HG03025 (cell line): ENCODE measurements at regions not wholly inside any gene's neighbourhood (a gene's known extent, or its start where the extent isn't known, plus 50 kb on each side); places are given as distances from the start of the nearest gene placed in this dataset.

ENCODE experiments used
- ATAC-seq: cut with Tn5 transposase; IDR thresholded peaks from one replicate; pipeline ENCODE4 v1.9.1; 2021; ENCODE audit warnings: mild to moderate bottlenecking, moderate library complexity; ENCODE audit not compliant: unreplicated experiment, low FRiP score

- ATAC-seq, result no peak
Measured at GRCh38 chr1:59104191-59104760, 192.6 kb upstream of the FGGY start.

DNA sequence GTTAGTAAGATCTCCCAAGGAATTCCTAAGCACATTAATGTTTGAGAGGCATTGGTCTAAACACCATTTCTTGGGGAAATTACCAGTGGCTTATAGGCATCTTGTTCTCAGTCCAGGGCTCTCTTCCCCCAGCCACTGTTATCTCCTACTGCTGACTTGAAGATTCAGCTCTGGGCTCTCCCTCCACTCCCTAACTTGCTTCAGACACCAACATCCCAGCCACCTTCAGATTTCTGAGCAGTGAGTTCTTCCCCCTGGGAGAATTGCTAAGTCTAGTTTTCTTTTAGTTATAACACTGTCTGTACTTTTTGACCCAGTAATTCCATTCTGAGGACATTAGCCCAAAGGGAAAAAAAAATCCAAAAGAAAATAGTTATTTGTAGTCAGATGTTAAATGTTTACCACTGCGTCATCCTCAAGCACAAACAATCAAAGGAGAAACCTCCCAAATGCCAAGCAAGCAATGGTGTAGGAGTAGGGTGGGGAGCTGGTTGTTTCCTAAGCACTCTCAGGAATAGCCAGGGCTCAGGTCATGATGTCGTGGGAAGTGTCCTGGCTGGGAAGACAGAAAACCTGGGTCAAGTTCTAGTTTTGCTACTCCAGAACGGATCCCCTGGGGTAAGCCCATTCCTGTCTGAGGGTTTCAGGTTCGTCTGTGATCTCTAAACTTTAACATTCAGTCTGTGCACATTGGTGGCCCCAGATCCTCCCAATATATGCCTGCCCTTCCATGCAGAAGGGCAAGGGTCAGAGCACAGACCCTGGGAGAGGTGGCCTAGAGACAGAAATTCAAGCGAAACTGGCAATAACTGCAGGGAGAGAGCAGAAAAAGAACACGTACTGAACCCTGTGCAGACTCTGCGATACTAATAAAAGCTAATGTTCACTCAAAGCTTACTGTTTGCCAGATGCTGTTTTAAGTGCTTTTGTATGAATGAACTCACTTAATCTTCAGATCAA, 191.1 kb upstream of the FGGY start:
- ATAC-seq, result no peak

- no peak for ATAC-seq
Measured at GRCh38 chr1:59107516-59107915, 189.4 kb upstream of the FGGY start.

DNA sequence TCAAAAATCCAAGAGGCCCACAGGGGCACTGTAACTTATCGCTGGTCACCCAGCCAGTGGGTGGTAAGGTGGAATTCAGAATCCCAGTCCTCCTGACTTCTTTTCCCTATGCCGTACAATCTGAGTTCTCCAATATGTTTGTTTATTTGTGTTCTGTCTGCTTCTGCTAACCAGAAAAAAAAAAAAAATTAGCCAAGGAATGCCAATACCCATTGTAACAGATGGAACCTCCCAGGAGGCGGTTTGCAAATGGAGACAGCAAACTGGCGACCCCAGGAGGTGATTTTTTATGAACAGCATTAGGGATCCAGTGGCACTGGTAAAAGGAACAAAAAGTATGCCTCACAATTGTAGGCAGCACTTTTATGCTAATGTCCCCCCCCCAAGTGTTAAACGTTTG, 189.0 kb upstream of the FGGY start:
- no peak for ATAC-seq

- ATAC-seq, result no peak
Measured at GRCh38 chr1:59108481-59109317, 188.2 kb upstream of the FGGY start.

GRCh38 chr1:59110271-59110670, 186.6 kb upstream of the FGGY start:
- no peak for ATAC-seq

GRCh38 chr1:59113876-59114457, 182.9 kb upstream of the FGGY start:
- ATAC-seq, result no peak

DNA sequence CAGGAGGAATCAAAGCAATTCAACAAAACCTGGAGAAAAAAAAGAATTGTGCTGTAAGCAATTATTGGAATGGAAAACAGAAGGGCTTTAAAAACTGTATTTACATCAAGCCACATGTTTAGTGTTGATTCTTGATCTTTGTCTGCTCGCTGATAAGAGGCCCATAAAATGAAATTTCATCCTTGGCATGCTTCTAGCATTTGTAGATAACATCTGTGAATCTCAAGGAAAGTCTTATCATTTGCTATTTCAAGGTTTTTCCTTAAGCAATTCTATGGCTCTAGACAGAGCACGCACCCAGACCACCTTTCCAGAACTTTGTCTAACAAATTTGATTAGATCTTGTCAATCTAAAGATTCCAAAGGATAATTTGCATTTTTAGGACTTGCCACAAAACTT, 181.0 kb upstream of the FGGY start:
- ATAC-seq, result no peak

DNA sequence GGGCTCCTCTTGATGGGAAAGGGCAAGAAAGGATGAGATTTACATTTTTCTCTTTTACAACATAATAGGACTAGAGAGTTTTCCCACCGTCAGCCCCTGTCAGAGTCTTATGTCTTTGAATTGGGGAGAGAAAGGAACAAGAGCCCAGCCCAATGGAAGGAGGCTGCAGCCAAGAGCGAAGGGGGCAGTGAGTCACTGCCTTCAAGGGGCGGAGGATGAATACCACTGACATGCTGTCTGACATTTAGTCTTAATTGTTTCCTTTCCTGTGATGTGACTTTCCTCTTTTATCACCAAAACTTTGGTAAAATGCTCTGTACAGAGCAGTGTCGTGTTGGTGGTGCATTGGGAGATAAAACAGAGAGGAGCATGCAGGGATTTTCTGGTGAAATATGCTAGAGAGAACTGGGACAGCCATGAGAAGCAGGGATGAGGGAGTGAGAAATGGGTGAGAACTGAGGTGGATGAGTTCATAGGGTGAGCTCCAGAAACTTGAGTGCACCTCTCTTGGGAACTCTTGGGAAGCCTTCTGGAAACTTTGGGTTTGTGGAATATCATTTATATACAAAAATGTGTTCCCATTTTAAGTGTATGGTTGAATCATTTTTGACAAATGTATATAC, 179.9 kb upstream of the FGGY start:
- ATAC-seq, result no peak

- no peak for ATAC-seq
Measured at GRCh38 chr1:59122527-59122926, 174.4 kb upstream of the FGGY start.

DNA sequence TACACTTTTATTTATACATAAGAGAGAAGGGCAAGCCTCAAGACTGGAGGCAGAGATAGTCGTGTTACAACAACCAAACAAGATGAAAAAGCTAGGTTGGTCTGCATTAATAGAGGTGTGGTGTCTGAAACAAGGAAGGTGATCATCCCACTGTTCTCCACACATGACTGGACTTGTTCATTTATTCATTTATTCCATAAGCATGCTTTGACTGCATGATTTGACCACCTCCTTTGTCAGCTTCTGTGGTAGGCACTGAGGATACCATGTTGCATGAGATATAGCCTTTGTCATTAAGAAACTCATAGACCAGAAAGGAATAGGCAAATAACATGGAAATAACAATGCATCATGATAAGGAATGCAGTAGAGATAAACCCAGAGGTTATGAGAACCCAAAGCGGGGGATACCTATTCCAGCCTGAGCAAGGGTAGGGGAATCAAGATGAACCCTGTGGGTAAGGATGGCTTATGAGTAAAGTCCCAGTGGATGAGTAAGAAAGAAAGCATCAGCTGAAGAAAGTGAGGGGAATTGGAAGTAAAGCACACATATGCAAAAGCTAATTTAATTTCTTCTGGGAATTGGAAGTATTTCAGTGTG, 173.7 kb upstream of the FGGY start:
- no peak for ATAC-seq

DNA sequence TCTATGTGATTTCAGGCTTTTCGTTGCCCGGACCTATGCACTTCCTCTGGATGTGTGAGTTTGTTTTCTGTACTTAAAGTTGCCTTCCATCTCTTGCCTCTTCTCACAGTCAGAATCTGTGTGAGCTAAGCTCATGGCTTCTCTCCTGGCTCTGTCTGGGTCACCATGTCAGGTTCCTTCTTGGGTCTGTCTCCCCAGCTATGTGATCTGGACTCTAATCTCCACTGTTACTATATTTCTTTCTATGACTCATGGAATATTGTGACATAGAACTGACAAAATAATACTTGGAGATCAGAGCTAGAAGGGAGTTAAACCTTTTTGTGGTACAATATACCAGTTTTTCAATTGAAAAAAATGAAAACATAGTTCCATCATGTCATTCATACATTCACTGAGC, 172.7 kb upstream of the FGGY start:
- no peak for ATAC-seq

DNA sequence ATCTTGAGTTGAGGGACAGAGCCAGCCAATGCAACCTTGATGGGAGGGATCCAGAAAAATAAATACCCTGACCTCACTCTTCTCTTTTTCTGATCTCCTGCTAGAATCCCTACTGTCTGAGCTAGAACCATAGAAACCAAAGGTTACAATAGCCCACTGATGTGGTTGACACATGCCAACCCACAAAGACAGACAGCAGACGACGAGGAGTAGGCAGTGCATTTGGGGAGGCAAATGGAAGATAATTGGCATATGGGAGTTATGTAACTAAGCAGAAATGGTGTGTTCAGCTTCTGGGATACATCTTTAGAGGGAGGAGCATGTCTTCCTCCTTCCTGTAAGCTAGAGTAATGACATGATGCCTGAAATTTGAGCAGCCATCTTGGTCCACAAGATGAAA, 171.7 kb upstream of the FGGY start:
- no peak for ATAC-seq

GRCh38 chr1:59125676-59126320, 171.1 kb upstream of the FGGY start:
- ATAC-seq, result no peak

DNA sequence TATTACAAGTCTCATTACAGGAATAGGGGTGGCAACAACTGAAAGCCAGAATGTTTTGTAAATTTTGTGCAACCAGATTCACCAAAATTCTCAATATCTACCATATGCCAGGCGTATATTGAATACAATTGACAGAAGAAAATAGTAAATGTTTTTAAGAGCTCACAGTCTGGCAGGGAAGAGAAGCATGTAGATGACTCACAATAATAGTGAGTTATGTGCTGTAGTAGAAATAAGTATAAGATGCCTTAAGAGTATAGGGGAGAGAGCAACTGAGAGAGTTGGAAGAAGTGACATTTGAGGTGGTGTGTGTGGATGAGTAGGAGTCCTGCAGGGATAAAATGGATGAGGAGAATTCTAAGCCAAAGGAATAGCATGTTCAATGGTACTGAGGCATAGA, 170.5 kb upstream of the FGGY start:
- ATAC-seq, result no peak

DNA sequence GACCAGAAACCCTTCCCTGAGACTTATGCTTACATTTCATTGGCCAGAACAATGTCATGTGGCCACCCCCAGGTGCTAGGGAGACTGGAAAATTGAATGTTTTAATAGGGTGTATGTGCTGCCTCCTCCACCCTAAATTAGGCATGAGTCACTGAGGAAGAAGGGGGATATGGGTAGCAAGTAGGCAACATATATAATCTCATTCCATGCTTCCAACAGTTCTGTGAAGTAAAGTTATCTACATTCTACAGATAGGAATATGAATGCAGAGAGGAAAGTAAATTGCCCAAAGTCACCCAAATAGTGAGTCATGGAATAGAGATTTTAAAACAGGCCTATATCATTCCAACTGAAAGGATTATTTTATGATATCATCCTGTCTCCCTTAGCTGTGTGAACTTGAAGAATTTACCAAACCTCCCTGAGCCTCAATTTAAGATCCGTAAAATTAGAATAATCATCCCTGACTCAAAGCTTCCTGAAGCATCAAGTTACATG, 168.6 kb upstream of the FGGY start:
- no peak for ATAC-seq

DNA sequence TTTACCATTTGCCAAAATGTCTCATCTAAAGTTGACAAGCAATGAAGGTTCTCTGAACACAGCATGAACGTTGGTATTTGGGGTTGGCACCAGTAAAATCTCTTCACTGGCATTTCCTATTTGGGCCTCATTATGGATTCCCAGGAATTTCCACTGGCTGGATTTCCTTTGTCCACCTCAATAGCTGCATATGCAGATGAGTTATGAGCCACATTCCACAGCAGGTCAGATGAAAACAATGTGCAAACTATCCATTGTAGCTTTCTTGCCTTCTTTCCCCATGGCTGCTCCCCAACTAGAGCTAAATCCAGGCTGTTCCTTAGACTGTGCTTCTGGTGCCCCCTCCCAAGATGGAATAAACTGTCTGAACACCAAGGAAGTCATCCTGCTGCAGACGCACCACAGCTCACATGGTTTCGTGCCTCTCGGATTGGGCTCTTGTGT, 168.1 kb upstream of the FGGY start:
- no peak for ATAC-seq

- ATAC-seq, result no peak
Measured at GRCh38 chr1:59132295-59132694, 164.6 kb upstream of the FGGY start.

- ATAC-seq, result no peak
Measured at GRCh38 chr1:59133997-59134396, 162.9 kb upstream of the FGGY start.
